Stimulated activated CD4-positive, alpha-beta T cell treated with anti-CD3 and anti-CD28 coated beads, TNF-alpha, amount 100 ng/mL, for 24 hours (primary cell): ENCODE measurements at regions not wholly inside any gene's neighbourhood (a gene's known extent, or its start where the extent isn't known, plus 50 kb on each side); places are given as distances from the start of the nearest gene placed in this dataset.

Experiments used
- DNase-seq, 3 experiments: peaks; one replicate each; pipeline ENCODE4 v3.0.0-alpha.2; 2020; ENCODE audit warnings: low read depth in 3 of 3

- DNase-seq, result no peak
These were observed 1182.0 kb downstream of the MAT2B start for GRCh38 chr5:164687391-164687790.

GRCh38 chr5:164688437-164688836 lies 1183.0 kb downstream of the MAT2B start:
- no peak for DNase-seq

- DNase-seq, result no peak
These were observed 1203.4 kb downstream of the MAT2B start for GRCh38 chr5:164708831-164709230.

GRCh38 chr5:164713682-164714081 lies 1208.3 kb downstream of the MAT2B start:
- DNase-seq, result no peak

GRCh38 chr5:164721116-164721515 lies 1215.7 kb downstream of the MAT2B start:
- DNase-seq, result no peak

GRCh38 chr5:164721656-164722055 lies 1216.2 kb downstream of the MAT2B start:
- DNase-seq, result no peak

GRCh38 chr5:164722702-164723101 lies 1217.3 kb downstream of the MAT2B start:
- no peak for DNase-seq

- no peak for DNase-seq
These were observed 1221.6 kb downstream of the MAT2B start for GRCh38 chr5:164727012-164727411.

- DNase-seq, result no peak
These were observed 1223.3 kb downstream of the MAT2B start for GRCh38 chr5:164728733-164729132.

GRCh38 chr5:164735334-164735733 lies 1229.9 kb downstream of the MAT2B start:
- DNase-seq, result no peak

- DNase-seq, result no peak
These were observed 1236.0 kb downstream of the MAT2B start for GRCh38 chr5:164741376-164741775.

- no peak for DNase-seq
These were observed 1236.6 kb downstream of the MAT2B start for GRCh38 chr5:164742025-164742424.

GRCh38 chr5:164746723-164747122 lies 1241.3 kb downstream of the MAT2B start:
- no peak for DNase-seq

GRCh38 chr5:164747371-164747770 lies 1242.0 kb downstream of the MAT2B start:
- no peak for DNase-seq

- DNase-seq, result no peak
These were observed 1243.4 kb downstream of the MAT2B start for GRCh38 chr5:164748861-164749260.

GRCh38 chr5:164753434-164753833 lies 1248.0 kb downstream of the MAT2B start:
- DNase-seq, result no peak

- no peak for DNase-seq
These were observed 1257.8 kb downstream of the MAT2B start for GRCh38 chr5:164763206-164763605.

- no peak for DNase-seq
These were observed 1266.7 kb downstream of the MAT2B start for GRCh38 chr5:164772122-164772521.

- no peak for DNase-seq
These were observed 1278.8 kb downstream of the MAT2B start for GRCh38 chr5:164784230-164784629.

- DNase-seq, result no peak
These were observed 1292.7 kb downstream of the MAT2B start for GRCh38 chr5:164798110-164798509.

- no peak for DNase-seq
These were observed 1294.0 kb downstream of the MAT2B start for GRCh38 chr5:164799391-164799790.

GRCh38 chr5:164801910-164802309 lies 1296.5 kb downstream of the MAT2B start:
- no peak for DNase-seq

- no peak for DNase-seq
These were observed 1304.4 kb downstream of the MAT2B start for GRCh38 chr5:164809821-164810220.

GRCh38 chr5:164818445-164818844 lies 1313.0 kb downstream of the MAT2B start:
- DNase-seq, result no peak

GRCh38 chr5:164824671-164825070 lies 1319.3 kb downstream of the MAT2B start:
- DNase-seq, result no peak
